Kidney (tissue), 13 donors: ENCODE measurements at regions not wholly inside any gene's neighbourhood (a gene's known extent, or its start where the extent isn't known, plus 50 kb on each side); places are given as distances from the start of the nearest gene placed in this dataset.

ENCODE experiments used
- DNase-seq, 5 donors: peaks; one replicate each; pipeline ENCODE4 v3.0.0-alpha.2; 2013 to 2020
- FAIRE-seq: peaks from 2 replicates; lab custom pipeline; 2012; peaks lifted over from hg19 to GRCh38; lab: Jason Lieb, UNC
- H3K27ac ChIP-seq, 2 donors: one replicate each; pipeline ENCODE4 v1.7.0; 2013; ENCODE audit warnings: low read depth in 2 of 2, low read length in 2 of 2, inconsistent platforms in 1 of 2
- H3K27me3 ChIP-seq: one replicate; pipeline ENCODE4 v1.7.1; 2013; ENCODE audit warnings: low read length, inconsistent platforms; ENCODE audit not compliant: control insufficient read depth, insufficient read depth
- H3K36me3 ChIP-seq, 3 donors: one replicate each; pipeline versions ENCODE4 v1.7.0 to v1.7.1; 2013; ENCODE audit warnings: low read length in 3 of 3, control low read depth in 1 of 3, inconsistent platforms in 1 of 3; ENCODE audit not compliant: insufficient read depth in 3 of 3, control insufficient read depth in 2 of 3
- H3K4me1 ChIP-seq, 3 donors: one replicate each; pipeline versions ENCODE4 v1.7.0 to v1.7.1; 2013; ENCODE audit warnings: low read length in 3 of 3, inconsistent platforms in 1 of 3, low read depth in 1 of 3; ENCODE audit not compliant: control insufficient read depth in 2 of 3, insufficient read depth in 2 of 3
- H3K4me3 ChIP-seq, 3 donors: one replicate each; pipeline versions ENCODE4 v1.7.0 to v1.8.1; 2013; ENCODE audit warnings: low read length in 3 of 3, control low read depth in 1 of 3, inconsistent platforms in 1 of 3
- H3K9ac ChIP-seq, 3 donors: one replicate each; pipeline versions ENCODE4 v1.7.0 to v1.7.1; 2013; ENCODE audit warnings: low read length in 3 of 3, control low read depth in 1 of 3, inconsistent platforms in 1 of 3
- H3K9me3 ChIP-seq, 3 donors: one replicate each; pipeline versions ENCODE4 v1.7.0 to v1.7.1; 2013; ENCODE audit warnings: low read length in 3 of 3, control low read depth in 1 of 3, inconsistent platforms in 1 of 3; ENCODE audit not compliant: control insufficient read depth in 2 of 3, insufficient read depth in 1 of 3
- CTCF ChIP-seq: IDR thresholded peaks from 3 replicates; pipeline ENCODE4 v1.5.1; 2012; ENCODE audit warnings: mild to moderate bottlenecking, moderate library complexity, borderline replicate concordance; ENCODE audit not compliant: insufficient read depth; ENCODE audit errors: extremely low read depth
- intact Hi-C: fragments of 100-400 bp; cut with DNase I; formaldehyde crosslinking; loops from one replicate; pipeline ENCODE4 v1.11.1; 2022
- donor health status: control.
- donor health status: control.
- donor health status: control.
- donor health status: control.
- donor health status: control.
- donor health status: DM: yes; HTN: yes; CAD: no.
- donor health status: Normal renal cell carcinoma (clear cell type).

- Histone ChIP-seq H3K27ac (no peak overlapping the region), H3K4me3 (no peak overlapping the region), H3K27me3 (no peaks in the 10 kb centered on the region), H3K4me1 (no peaks in the 10 kb centered on the region), H3K9ac (no peak overlapping the region), H3K9me3 (no peaks in the 10 kb centered on the region), H3K36me3 (no peaks in the 10 kb centered on the region)
- FAIRE-seq (no peak), DNase-seq (no peak)
- TF ChIP-seq CTCF: no peak
- intact Hi-C loops: no loop called here
These were observed 128.8 kb upstream of the RAD23B start for GRCh38 chr9:107154291-107154690.

GRCh38 chr9:107154766-107155165 is 128.3 kb upstream of the RAD23B start:
- no peak overlapping the region for H3K9ac ChIP-seq
- H3K27ac ChIP-seq: no peak overlapping the region
- TF ChIP-seq CTCF: no peak
- no peaks in the 10 kb centered on the region for H3K4me1 ChIP-seq
- H3K9me3 ChIP-seq: no peaks in the 10 kb centered on the region
- intact Hi-C loops: no loop called here
- H3K36me3 ChIP-seq: no peaks in the 10 kb centered on the region
- no peak overlapping the region for H3K4me3 ChIP-seq
- no peaks in the 10 kb centered on the region for H3K27me3 ChIP-seq
- FAIRE-seq (no peak), DNase-seq (no peak)

GRCh38 chr9:107155244-107155817 is 127.7 kb upstream of the RAD23B start:
- no peak for FAIRE-seq
- intact Hi-C loops: no loop called here

More at GRCh38 chr9:107155244-107155817, 127.7 kb upstream of the RAD23B start:
- H3K9me3 ChIP-seq: no peaks in the 10 kb centered on the region
- no peaks in the 10 kb centered on the region for H3K36me3 ChIP-seq
- no peak overlapping the region for H3K4me3 ChIP-seq
- DNase-seq: no peak
- no peak for TF ChIP-seq CTCF
- H3K9ac ChIP-seq: no peak overlapping the region
- H3K27ac ChIP-seq: no peak overlapping the region
- H3K27me3 ChIP-seq: no peaks in the 10 kb centered on the region
- H3K4me1 ChIP-seq: no peaks in the 10 kb centered on the region
